Lower leg skin (tissue), 4 donors: ENCODE measurements at regions not wholly inside any gene's neighbourhood (a gene's known extent, or its start where the extent isn't known, plus 50 kb on each side); places are given as distances from the start of the nearest gene placed in this dataset.

Source experiments
- DNase-seq, 2 donors: peaks; one replicate each; pipeline ENCODE4 v3.0.0-alpha.2; 2019; ENCODE audit warnings: low spot score in 2 of 2
- H3K4me3 ChIP-seq: fragments of 200-600 bp; sonication (generic); 2 replicates; pipeline ENCODE4 v1.5.1; 2017; ENCODE audit warnings: mild to moderate bottlenecking, low read depth; ENCODE audit not compliant: poor library complexity, severe bottlenecking
- CTCF ChIP-seq, 3 donors: fragments of 450-650 bp; IDR thresholded peaks; one replicate each; pipeline ENCODE4 v1.5.1; 2016; ENCODE audit warnings: antibody characterized with exemption in 3 of 3, mild to moderate bottlenecking in 3 of 3, moderate library complexity in 2 of 3
- POLR2A ChIP-seq, 2 donors: fragments of 450-650 bp; IDR thresholded peaks; one replicate each; pipeline ENCODE4 v1.6.1; 2016 to 2017; ENCODE audit warnings: antibody characterized with exemption in 2 of 2, mild to moderate bottlenecking in 1 of 2, moderate library complexity in 1 of 2
- WGBS, 2 donors: methylation state at CpG; one replicate each; pipeline ENCODE4 v1.1.5; 2018; 5-methylcytosine and 5-hydroxymethylcytosine counted together
- intact Hi-C: fragments of 100-400 bp; cut with DNase I; formaldehyde crosslinking; loops from one replicate; pipeline ENCODE4 v1.15.0; 2023; ENCODE audit warnings: low total_unique reads

GRCh38 chr18:25810736-25811135 is 279.7 kb downstream of the SS18 start:
- intact Hi-C loops = no loop called here
- no peak overlapping the region for H3K4me3 ChIP-seq
- no peak for DNase-seq
- TF ChIP-seq CTCF (IDR thresholded peaks at IDR 0.05) (no peak), POLR2A (IDR thresholded peaks at IDR 0.05) (no peak)
- WGBS, 2 donors = 93 to 97% methylated on average over 3 of the region's 3 CpGs

GRCh38 chr18:25805939-25806338 is 284.5 kb downstream of the SS18 start:
- TF ChIP-seq POLR2A (IDR thresholded peaks at IDR 0.05) (no peak), CTCF (IDR thresholded peaks at IDR 0.05) (no peak)
- 78 to 80% methylated on average over 4 of the region's 4 CpGs for WGBS, 2 donors
- no peak overlapping the region for H3K4me3 ChIP-seq
- intact Hi-C loops = no loop called here
- DNase-seq = no peak

GRCh38 chr18:25805323-25805722 is 285.1 kb downstream of the SS18 start:
- intact Hi-C loops = no loop called here
- TF ChIP-seq CTCF (IDR thresholded peaks at IDR 0.05) (no peak), POLR2A (IDR thresholded peaks at IDR 0.05) (no peak)
- 34 to 55% methylated on average over 5 of the region's 5 CpGs for WGBS, 2 donors

GRCh38 chr18:25799231-25799630 is 291.2 kb downstream of the SS18 start:
- no peak for TF ChIP-seq CTCF (IDR thresholded peaks at IDR 0.05)
- no peak for TF ChIP-seq POLR2A (IDR thresholded peaks at IDR 0.05)
- WGBS, 2 donors = 92 to 97% methylated on average over 3 of the region's 3 CpGs
- intact Hi-C loops = no loop called here
- no peak for DNase-seq
- H3K4me3 ChIP-seq = no peak overlapping the region

More at GRCh38 chr18:25805323-25805722, 285.1 kb downstream of the SS18 start:
- peak in 1 of 2 donors; percentile 61 for DNase-seq
- H3K4me3 ChIP-seq = no peak overlapping the region

- no peak overlapping the region for H3K4me3 ChIP-seq
- intact Hi-C loops = no loop called here
- WGBS, 2 donors = 80 to 88% methylated on average over 4 of the region's 4 CpGs
- DNase-seq = no peak
- TF ChIP-seq CTCF (IDR thresholded peaks at IDR 0.05) (no peak), POLR2A (IDR thresholded peaks at IDR 0.05) (no peak)
Observed at GRCh38 chr18:25798046-25798445, 292.4 kb downstream of the SS18 start.

- TF ChIP-seq POLR2A (IDR thresholded peaks at IDR 0.05) (no peak), CTCF (IDR thresholded peaks at IDR 0.05) (no peak)
- intact Hi-C loops = no loop called here
- 72 to 81% methylated on average over 10 of the region's 10 CpGs for WGBS, 2 donors
- no peak overlapping the region for H3K4me3 ChIP-seq
- DNase-seq = no peak
Observed at GRCh38 chr18:25795213-25795612, 295.2 kb downstream of the SS18 start.
